ENCODE measurements at regions not wholly inside any gene's neighbourhood (a gene's known extent, or its start where the extent isn't known, plus 50 kb on each side); places are given as distances from the start of the nearest gene placed in this dataset.
"Not testable (repeated sequence)": the region's sequence is repeated elsewhere in the genome, so short reads cannot be mapped to it uniquely, and the experiment has no call there.

DNA sequence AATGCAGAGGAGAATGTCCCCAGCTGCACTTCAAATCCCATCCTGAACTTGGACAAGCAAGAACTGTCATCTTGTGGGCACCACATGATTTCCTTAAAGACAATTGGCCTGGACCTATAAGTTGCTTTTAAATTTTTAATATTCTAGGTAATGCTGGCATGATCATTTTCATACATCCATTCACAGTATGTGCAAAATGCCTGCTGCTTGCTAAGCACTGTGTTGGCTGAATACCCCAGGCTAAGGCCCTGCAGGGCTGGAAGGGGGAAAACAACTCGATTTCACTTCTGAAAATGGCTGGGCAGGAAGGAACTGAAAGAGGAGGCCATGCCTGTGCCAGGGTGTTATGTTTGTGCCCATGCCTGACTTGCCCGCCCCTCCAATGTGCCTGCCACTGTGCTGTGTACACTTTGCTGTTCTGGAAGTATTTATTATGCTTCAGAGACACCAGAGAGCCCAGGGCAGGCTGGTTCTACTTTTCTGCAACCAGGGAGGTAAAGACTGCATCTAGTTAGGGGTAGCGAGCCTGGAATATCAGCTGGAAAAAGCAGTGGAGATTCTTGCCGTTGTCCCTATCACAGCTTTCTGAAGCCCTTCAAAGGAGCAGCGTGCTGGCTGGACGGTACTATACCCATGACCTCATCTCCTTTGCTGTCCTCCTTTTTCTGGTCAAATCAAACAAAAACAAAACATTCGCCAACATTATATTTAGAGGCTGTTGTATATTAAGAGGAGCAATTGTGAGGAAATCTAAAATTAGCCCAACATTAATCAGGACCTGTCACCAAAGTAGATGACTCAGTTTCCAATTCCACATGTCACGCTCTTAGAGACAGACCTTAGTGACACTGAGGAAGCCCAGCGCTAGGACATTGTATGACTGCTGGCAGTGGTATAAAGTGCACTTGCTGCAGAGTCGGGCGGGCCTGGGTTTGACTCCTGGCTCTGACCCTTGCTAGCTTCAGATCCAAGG, 158.1 kb downstream of the DDX1 start:
- DNase-seq (ENCODE audit: low read depth in 3 of 3, low spot score in 2 of 3): no peak

GRCh38 chr2:15750433-15750814, 158.8 kb downstream of the DDX1 start:
- no peak for DNase-seq (ENCODE audit: low read depth in 3 of 3, low spot score in 2 of 3)

- DNase-seq (ENCODE audit: low read depth in 3 of 3, low spot score in 2 of 3): no peak
These were observed 159.2 kb downstream of the DDX1 start for GRCh38 chr2:15750822-15751329.

DNA sequence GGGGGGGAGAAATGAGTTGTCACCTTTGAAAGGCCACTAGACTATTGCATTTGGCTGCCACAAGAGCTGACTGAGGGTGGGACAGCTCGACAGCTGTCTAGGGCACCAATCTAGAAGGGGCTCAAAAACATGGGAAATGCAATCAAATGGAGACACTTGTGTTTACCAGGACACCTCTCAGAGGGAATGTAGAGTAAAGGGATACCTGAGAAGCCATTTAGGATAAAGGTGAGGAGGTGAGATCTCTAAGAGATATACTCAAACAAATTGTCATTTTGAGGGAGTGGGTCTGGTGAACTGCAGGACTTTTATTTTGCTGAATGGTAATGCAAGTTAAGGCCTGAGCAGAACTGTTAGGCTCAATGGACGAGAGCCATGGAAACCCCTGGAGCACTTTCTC, 159.8 kb downstream of the DDX1 start:
- DNase-seq (ENCODE audit: low read depth in 3 of 3, low spot score in 2 of 3): no peak

- DNase-seq (ENCODE audit: low read depth in 3 of 3, low spot score in 2 of 3): no peak
These were observed 161.0 kb downstream of the DDX1 start for GRCh38 chr2:15752552-15753232.

DNA sequence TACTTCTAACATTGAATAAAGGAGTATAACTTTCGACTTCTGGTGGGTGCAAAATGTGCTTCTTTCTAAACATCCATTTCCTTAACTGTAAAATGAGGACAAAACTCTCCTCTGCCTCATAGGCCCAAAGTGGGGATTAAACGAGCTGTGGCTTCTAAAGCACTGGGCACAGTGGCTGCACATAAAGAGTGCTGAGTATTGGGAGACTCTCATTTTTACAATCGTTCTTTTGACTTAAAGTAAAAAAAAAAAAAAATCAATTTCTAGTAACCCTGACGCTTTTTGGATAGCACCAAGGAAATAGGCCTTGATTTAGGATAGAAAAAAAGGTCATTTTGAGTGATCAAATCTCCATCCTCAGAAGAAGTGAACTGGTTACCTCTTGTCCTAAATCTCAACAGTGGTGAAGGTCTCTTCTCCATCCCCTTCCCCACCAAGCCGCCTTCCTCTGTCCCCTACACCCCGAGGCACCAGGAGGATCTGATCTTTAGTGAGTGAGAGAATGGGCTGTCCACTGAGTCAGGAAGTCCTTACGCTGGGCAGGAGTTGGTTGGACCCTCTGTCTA, 161.6 kb downstream of the DDX1 start:
- DNase-seq (ENCODE audit: low read depth in 3 of 3, low spot score in 2 of 3): no peak

DNA sequence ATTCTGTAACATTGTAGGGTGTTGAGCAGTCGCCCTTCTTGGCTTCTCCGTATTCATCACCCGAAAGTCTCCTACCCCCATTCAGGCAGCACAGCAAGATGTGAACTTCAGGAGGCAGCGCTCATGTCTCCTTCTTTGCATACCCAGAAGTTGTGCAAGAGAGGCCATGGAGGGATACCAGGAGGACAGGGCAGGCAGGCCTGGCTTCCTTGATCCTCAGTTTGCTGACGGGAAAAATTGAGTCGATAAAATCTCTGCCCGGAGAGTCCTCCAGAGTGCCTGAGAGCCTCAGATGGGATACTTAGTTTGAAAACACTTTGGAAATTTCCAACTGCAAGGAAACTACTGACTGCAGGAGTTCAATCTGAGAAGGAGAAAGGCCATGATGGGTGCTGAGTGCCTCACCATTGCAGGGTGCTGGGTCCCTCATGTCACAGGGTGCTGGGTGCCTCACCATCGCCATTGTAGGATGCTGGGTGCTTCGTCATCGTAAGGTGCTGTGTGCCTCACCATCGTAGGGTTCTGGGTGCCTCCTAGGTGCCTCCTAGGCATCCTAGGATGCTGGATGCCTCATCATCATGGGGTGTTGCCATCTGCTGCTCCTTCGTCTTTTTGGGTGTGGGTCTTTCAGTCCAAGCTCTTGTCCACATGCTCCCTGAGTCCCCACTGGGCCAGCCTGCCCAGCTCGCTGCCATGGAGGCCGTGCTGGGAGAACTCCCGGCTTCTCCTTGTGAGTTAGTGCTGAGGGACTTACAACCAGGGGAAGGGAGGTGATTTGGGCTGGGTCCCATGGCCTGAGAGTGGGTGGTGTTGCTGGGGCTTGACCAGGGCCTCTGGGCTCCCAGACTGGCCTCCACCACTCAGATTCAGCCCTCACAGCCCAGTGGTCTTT, 162.4 kb downstream of the DDX1 start:
- DNase-seq (ENCODE audit: low read depth in 3 of 3, low spot score in 2 of 3): no peak

DNA sequence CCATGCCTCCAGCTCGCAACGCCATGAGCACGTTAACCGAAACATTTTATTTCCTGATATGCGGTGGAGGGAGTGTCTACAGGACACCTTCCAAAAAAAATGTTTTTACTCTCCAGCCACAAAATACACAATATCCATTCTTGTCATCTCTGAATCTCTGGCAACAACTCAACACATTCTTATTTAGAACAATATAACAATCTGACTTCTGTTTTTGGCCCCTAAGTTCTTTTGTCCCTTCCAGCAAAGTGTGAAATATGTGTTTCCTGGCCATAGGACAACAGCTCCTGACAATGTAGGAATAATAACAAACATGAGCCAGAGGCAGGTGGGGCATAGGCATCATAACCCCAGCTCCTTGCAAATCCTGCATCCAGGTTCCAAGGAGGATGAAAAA, 163.0 kb downstream of the DDX1 start:
- DNase-seq (ENCODE audit: low read depth in 3 of 3, low spot score in 2 of 3): no peak

DNA sequence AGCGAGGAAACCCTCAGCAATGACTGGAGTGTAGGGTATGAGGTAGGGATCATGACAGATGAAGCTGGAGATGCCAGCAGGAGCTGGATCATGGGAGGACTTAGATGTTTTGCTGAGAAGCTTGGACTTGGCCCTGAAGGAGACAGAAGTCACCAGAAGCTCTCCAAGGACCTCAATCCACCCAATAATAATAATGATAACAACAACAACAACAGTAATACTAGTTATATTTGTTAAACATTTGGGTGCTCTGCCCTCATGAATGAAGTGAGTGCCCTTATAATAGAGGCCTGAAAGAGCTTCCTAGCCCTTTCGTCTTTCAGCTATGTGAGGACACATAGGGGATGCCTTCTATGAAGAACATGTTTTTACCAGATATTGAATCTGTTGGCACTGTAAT, 163.9 kb downstream of the DDX1 start:
- DNase-seq (ENCODE audit: low read depth in 3 of 3, low spot score in 2 of 3): no peak

- no peak for DNase-seq (ENCODE audit: low read depth in 3 of 3, low spot score in 2 of 3)
These were observed 164.4 kb downstream of the DDX1 start for GRCh38 chr2:15756011-15756550.

- no peak for DNase-seq (ENCODE audit: low read depth in 3 of 3, low spot score in 2 of 3)
These were observed 165.5 kb downstream of the DDX1 start for GRCh38 chr2:15756882-15757819.

- DNase-seq (ENCODE audit: low read depth in 3 of 3, low spot score in 2 of 3): no peak
These were observed 166.3 kb downstream of the DDX1 start for GRCh38 chr2:15757820-15758586.

DNA sequence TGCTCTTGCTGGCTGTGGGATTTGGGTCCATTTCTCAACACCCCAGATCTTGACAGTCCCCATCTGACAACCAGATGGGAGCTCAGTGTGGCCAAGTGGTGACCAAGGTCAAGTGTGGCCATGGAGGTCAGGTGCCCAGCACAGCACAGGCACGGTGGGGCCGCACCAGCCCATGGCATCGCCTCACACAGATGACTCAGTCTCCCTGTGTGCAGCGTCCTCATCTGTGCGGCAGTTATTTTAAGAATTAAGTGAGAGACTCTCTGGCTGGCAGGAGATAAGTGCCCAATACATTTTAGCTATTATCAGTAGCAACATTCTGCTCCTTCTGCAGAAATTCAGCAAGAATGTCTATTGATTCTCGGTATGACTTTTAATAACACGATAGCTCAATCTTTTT, 167.2 kb downstream of the DDX1 start:
- no peak for DNase-seq (ENCODE audit: low read depth in 3 of 3, low spot score in 2 of 3)

DNA sequence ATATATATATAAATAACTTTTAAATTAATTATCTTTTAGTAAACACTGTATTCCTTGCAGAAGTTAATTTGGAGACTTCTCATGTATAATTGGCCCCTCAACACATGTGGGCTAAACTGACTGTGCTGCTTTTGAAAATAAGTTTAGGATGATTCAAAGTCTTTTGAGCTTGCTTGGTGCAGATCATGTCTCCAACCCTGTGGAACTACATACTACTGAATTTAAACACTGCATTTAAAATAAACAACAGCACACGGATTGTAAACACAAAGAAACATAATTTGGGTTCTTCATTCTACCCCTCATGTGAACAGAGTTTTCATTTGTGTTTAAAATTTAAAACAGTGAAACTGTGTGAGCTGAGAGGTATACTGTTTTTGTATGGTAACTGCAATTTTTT, 167.7 kb downstream of the DDX1 start:
- no peak for DNase-seq (ENCODE audit: low read depth in 3 of 3, low spot score in 2 of 3)

DNA sequence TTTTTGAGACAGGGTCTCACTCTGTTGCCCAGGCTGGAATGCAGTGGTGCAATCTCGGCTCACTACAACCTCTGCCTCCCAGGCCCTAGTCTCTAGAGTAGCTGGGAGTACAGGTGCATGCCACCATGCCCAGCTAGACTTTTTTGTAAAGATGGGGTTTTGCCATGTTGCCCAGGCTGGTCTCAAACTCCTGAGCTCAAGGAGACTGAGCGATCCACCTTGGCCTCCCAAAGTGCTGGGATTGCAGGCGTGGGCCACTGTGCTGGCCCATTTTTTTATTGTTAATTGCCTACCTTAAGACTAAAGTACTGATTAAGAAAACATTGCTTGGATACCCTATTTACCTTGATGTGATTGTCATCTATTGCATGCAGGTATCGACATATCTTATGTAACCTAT, 168.1 kb downstream of the DDX1 start:
- not testable (repeated sequence) for DNase-seq (ENCODE audit: low read depth in 3 of 3, low spot score in 2 of 3)

GRCh38 chr2:15760232-15760910, 168.7 kb downstream of the DDX1 start:
- DNase-seq (ENCODE audit: low read depth in 3 of 3, low spot score in 2 of 3): no peak

DNA sequence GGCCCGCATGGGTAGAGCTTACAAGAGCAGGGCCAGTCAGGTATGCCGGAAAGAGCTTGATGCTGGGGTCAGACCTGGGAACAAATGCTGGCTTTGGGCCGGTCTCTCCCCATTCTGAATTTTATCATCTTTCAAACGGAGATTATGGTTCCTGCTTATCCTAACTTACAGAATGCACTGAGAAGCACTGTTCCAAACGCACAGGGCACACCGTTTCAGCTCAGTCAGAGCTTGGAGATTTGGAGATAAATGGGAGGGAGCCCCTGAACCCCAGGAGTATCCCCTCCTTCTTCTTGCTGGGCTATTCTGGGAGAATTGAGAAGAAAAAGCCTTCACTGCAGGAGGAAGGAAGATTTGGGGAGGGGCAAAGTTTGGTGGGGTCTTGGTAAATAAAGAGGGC, 169.4 kb downstream of the DDX1 start:
- DNase-seq (ENCODE audit: low read depth in 3 of 3, low spot score in 2 of 3): no peak

DNA sequence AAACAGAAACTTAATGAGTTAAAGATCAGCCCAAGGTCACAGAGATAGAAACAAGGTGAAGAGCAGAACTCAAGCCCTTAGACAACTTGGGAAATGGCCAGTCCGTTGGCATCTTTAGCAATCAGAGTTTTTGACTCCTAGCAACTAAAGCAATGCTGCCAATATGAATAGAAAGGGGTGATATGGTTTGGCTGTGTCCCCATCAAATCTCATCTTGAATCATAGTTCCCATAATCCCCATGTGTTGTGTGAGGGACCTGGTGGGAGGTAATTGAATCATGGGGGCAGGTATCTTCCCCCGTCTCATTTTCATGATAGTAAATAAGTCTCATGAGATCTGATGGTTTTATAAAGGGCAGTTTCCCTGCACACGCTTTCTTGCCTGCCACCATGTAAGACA, 170.2 kb downstream of the DDX1 start:
- no peak for DNase-seq (ENCODE audit: low read depth in 3 of 3, low spot score in 2 of 3)

All from right renal cortex interstitium (tissue), 3 donors.